Peyer's patch (tissue), 4 donors: ENCODE measurements at regions not wholly inside any gene's neighbourhood (a gene's known extent, or its start where the extent isn't known, plus 50 kb on each side); places are given as distances from the start of the nearest gene placed in this dataset.

Experiments
- CTCF ChIP-seq, 6 experiments: fragments of 450-650 bp in 4 of 6; fragments of 200-600 bp in 2 of 6; sonication (generic) in 1 of 6; IDR thresholded peaks; one replicate each; pipeline ENCODE4 v1.5.1; 2017 to 2019; ENCODE audit warnings: antibody characterized with exemption in 6 of 6, mild to moderate bottlenecking in 3 of 6, moderate library complexity in 1 of 6
- POLR2A ChIP-seq, 2 donors: fragments of 450-650 bp; IDR thresholded peaks; one replicate each; pipeline ENCODE4 v1.5.1; 2017; ENCODE audit warnings: antibody characterized with exemption in 2 of 2, mild to moderate bottlenecking in 2 of 2, moderate library complexity in 2 of 2

GRCh38 chr1:177427811-177428210, 257.1 kb downstream of the BRINP2 start:
- TF ChIP-seq CTCF (IDR thresholded peaks at IDR 0.05) (no peak), POLR2A (IDR thresholded peaks at IDR 0.05) (no peak)
